Stomach (tissue), 8 donors: ENCODE measurements at regions not wholly inside any gene's neighbourhood (a gene's known extent, or its start where the extent isn't known, plus 50 kb on each side); places are given as distances from the start of the nearest gene placed in this dataset.
"Not testable (repeated sequence)": the region's sequence is repeated elsewhere in the genome, so short reads cannot be mapped to it uniquely, and the experiment has no call there.

ENCODE experiments used
- DNase-seq, 2 donors: peaks; one replicate each; pipeline versions ENCODE4 v3.0.0 to v3.0.0-alpha.2; 2013 to 2019
- H3K27ac ChIP-seq, 5 donors: fragments of 200-600 bp in 4 of 5; sonication (generic) in 4 of 5; one replicate each; pipeline ENCODE4 v1.5.1; 2013 to 2019; ENCODE audit warnings: mild to moderate bottlenecking in 1 of 5, moderate library complexity in 1 of 5
- H3K27me3 ChIP-seq, 3 donors: fragments of 200-600 bp; sonication (generic); one replicate each; pipeline ENCODE4 v1.5.1; 2017 to 2019; ENCODE audit warnings: mixed run types in 1 of 3
- H3K36me3 ChIP-seq, 4 donors: fragments of 200-600 bp; sonication (generic); 1 replicate in 3 of 4; 2 replicates in 1 of 4; pipeline ENCODE4 v1.5.1; 2016 to 2019
- H3K4me1 ChIP-seq, 4 donors: fragments of 200-600 bp; sonication (generic); one replicate each; pipeline ENCODE4 v1.5.1; 2016 to 2019
- H3K4me3 ChIP-seq, 4 donors: fragments of 200-600 bp; sonication (generic) in 3 of 4; one replicate each; pipeline ENCODE4 v1.5.1; 2016 to 2019; ENCODE audit warnings: mild to moderate bottlenecking in 1 of 4
- H3K9me3 ChIP-seq, 4 donors: fragments of 200-600 bp; sonication (generic); one replicate each; pipeline ENCODE4 v1.5.1; 2016 to 2019
- CTCF ChIP-seq, 7 experiments: fragments of 450-650 bp in 4 of 7; fragments of 200-600 bp in 3 of 7; sonication (generic) in 3 of 7; IDR thresholded peaks; one replicate each; pipeline ENCODE4 v1.5.1; 2016 to 2019; ENCODE audit warnings: antibody characterized with exemption in 7 of 7, control low read depth in 2 of 7, mild to moderate bottlenecking in 1 of 7
- EP300 ChIP-seq: sonication (generic); formaldehyde crosslinking; IDR thresholded peaks from one replicate; pipeline ENCODE4 v1.6.1; 2017; ENCODE audit warnings: antibody characterized with exemption
- POLR2A ChIP-seq, 4 donors: fragments of 450-650 bp; IDR thresholded peaks; one replicate each; pipeline ENCODE4 v1.6.1; 2016; ENCODE audit warnings: antibody characterized with exemption in 4 of 4, control low read depth in 2 of 4, mild to moderate bottlenecking in 1 of 4, moderate library complexity in 1 of 4
- POLR2AphosphoS5 ChIP-seq, 3 donors: sonication (generic); formaldehyde crosslinking; IDR thresholded peaks; one replicate each; pipeline ENCODE4 v1.6.1; 2016; ENCODE audit warnings: antibody characterized with exemption in 3 of 3
- WGBS, 5 donors: extraction: QIAGEN DNeasy Blood & Tissue Kit in 3 of 5; methylation state at CpG; one replicate each; pipeline versions ENCODE4 v1.1.5 to v1.1.7; 2013 to 2018; 5-methylcytosine and 5-hydroxymethylcytosine counted together
- intact Hi-C: fragments of 100-400 bp; cut with DNase I; formaldehyde crosslinking; loops from one replicate; pipeline ENCODE4 v1.15.1; 2023; ENCODE audit warnings: low total_unique reads
- donor health status: healthy with polysubstance abuse.
- donor health status: Bipolar disorder and iron deficiency.
- donor health status: healthy.

- intact Hi-C loops = no loop called here
- 14 to 45% (median 22%) methylated on average over 5 to 8 of the region's 8 CpGs for WGBS, 5 donors
- DNase-seq = peak in 1 of 2 donors; percentile 54
- Histone ChIP-seq H3K4me1 (no peaks in the 10 kb centered on the region), H3K4me3 (no peak overlapping the region), H3K36me3 (no peaks in the 10 kb centered on the region), H3K27ac (no peak overlapping the region), H3K9me3 (no peaks in the 10 kb centered on the region), H3K27me3 (peaks cover 0 to 67% (median 11%) of the 10 kb centered on the region in 3 donors)
- TF ChIP-seq CTCF (IDR thresholded peaks at IDR 0.05) (no peak), EP300 (no peak), POLR2AphosphoS5 (IDR thresholded peaks at IDR 0.05) (no peak), POLR2A (IDR thresholded peaks at IDR 0.05) (no peak)
Observed at GRCh38 chr20:56778765-56779195, 149.7 kb downstream of the TFAP2C start.

- TF ChIP-seq POLR2A (IDR thresholded peaks at IDR 0.05) = no peak
- no peak for TF ChIP-seq EP300
- TF ChIP-seq POLR2AphosphoS5 (IDR thresholded peaks at IDR 0.05) = no peak
- no peak for TF ChIP-seq CTCF (IDR thresholded peaks at IDR 0.05)
- Histone ChIP-seq H3K36me3 (no peaks in the 10 kb centered on the region), H3K27me3 (peaks cover 0 to 71% (median 11%) of the 10 kb centered on the region in 3 donors), H3K4me1 (no peaks in the 10 kb centered on the region), H3K4me3 (no peak overlapping the region), H3K27ac (no peak overlapping the region), H3K9me3 (no peaks in the 10 kb centered on the region)
- intact Hi-C loops = no loop called here
- WGBS, 5 donors = 48 to 72% (median 66%) methylated on average over 9 to 11 of the region's 11 CpGs
- DNase-seq = no peak
Observed at GRCh38 chr20:56779452-56780143, 150.5 kb downstream of the TFAP2C start.

- TF ChIP-seq EP300 = no peak
- TF ChIP-seq POLR2A (IDR thresholded peaks at IDR 0.05) = no peak
- TF ChIP-seq CTCF (IDR thresholded peaks at IDR 0.05) = no peak
- no peak for TF ChIP-seq POLR2AphosphoS5 (IDR thresholded peaks at IDR 0.05)
- Histone ChIP-seq H3K4me1 (no peaks in the 10 kb centered on the region), H3K27ac (no peak overlapping the region), H3K36me3 (no peaks in the 10 kb centered on the region), H3K9me3 (no peaks in the 10 kb centered on the region), H3K4me3 (no peak overlapping the region), H3K27me3 (peaks cover 0 to 71% (median 11%) of the 10 kb centered on the region in 3 donors)
- DNase-seq = no peak
- intact Hi-C loops = no loop called here
- WGBS, 5 donors = 51 to 79% (median 60%) methylated on average over 7 of the region's 7 CpGs
Observed at GRCh38 chr20:56780266-56780665, 151.2 kb downstream of the TFAP2C start.

- no peaks in the 10 kb centered on the region for H3K4me1 ChIP-seq
- TF ChIP-seq POLR2AphosphoS5 (IDR thresholded peaks at IDR 0.05) (no peak), POLR2A (IDR thresholded peaks at IDR 0.05) (no peak), EP300 (no peak), CTCF (IDR thresholded peaks at IDR 0.05) (no peak)
- DNase-seq = peak in 1 of 2 donors; percentile 45
- no peaks in the 10 kb centered on the region for H3K36me3 ChIP-seq
- peaks cover 0 to 67% (median 11%) of the 10 kb centered on the region in 3 donors for H3K27me3 ChIP-seq
- H3K4me3 ChIP-seq = no peak overlapping the region
- intact Hi-C loops = no loop called here
- H3K27ac ChIP-seq = no peak overlapping the region
- 45 to 53% (median 49%) methylated on average over 12 of the region's 12 CpGs for WGBS, 5 donors
- no peaks in the 10 kb centered on the region for H3K9me3 ChIP-seq
Observed at GRCh38 chr20:56781108-56781739, 152.1 kb downstream of the TFAP2C start.

- peaks cover 0 to 66% (median 11%) of the 10 kb centered on the region in 3 donors for H3K27me3 ChIP-seq
- intact Hi-C loops, H3K9me3 ChIP-seq, DNase-seq, H3K4me3 ChIP-seq, H3K36me3 ChIP-seq, H3K27ac ChIP-seq, H3K4me1 ChIP-seq: not testable (repeated sequence)
- WGBS, 5 donors = 42 to 81% (median 73%) methylated on average over 2 of the region's 2 CpGs
Observed at GRCh38 chr20:56781987-56782560, 153.0 kb downstream of the TFAP2C start.

- H3K4me1 ChIP-seq, DNase-seq, intact Hi-C loops, H3K4me3 ChIP-seq, H3K27ac ChIP-seq, H3K36me3 ChIP-seq, H3K9me3 ChIP-seq: not testable (repeated sequence)
- 83 to 87% (median 85%) methylated on average over 11 of the region's 11 CpGs for WGBS, 5 donors
- peaks cover 0 to 64% (median 11%) of the 10 kb centered on the region in 3 donors for H3K27me3 ChIP-seq
Observed at GRCh38 chr20:56782814-56783213, 153.7 kb downstream of the TFAP2C start.
